ENCODE measurements at regions not wholly inside any gene's neighbourhood (a gene's known extent, or its start where the extent isn't known, plus 50 kb on each side); places are given as distances from the start of the nearest gene placed in this dataset.
"Not testable (repeated sequence)": the region's sequence is repeated elsewhere in the genome, so short reads cannot be mapped to it uniquely, and the experiment has no call there.

DNA sequence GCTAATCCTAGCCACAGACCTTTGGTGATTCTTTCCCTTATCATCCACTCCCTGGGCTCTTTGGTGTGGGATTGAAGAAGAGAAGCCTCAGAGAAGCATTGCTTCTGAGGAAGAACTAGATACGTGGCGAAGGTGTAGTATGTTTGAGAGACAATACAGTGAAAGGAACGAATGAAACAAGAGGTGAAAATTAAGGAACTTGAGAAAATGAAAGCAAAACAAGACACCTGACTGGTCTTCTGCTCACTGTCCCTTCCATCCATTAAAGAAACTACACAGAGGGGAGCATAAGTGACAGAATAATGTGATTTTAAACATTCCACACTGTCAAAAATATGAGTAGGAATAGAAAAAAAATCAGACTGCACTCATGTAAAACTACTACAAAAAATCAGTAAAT is 219.6 kb upstream of the NPSR1 start:
- Histone ChIP-seq H2AFZ (ENCODE audit: low read depth, low read length) (no peak overlapping the region), H3K4ac (ENCODE audit: low read depth in 1 of 2, low read length in 2 of 2) (no peak overlapping the region), H2BK120ac (ENCODE audit: low read depth, low read length) (no peak overlapping the region), H4K91ac (ENCODE audit: low read length) (no peak overlapping the region), H3K27me3 (ENCODE audit: control insufficient read depth in 1 of 2, insufficient read depth in 1 of 2, low read length in 2 of 2) (no peaks in the 10 kb centered on the region), H4K8ac (ENCODE audit: low read length) (no peak overlapping the region), H3K36me3 (ENCODE audit: control insufficient read depth in 1 of 2, insufficient read depth in 2 of 2, low read depth in 1 of 2, low read length in 2 of 2) (no peaks in the 10 kb centered on the region), H2AK5ac (ENCODE audit: low read length, severe bottlenecking) (no peak overlapping the region), H3K23ac (ENCODE audit: low read length in 2 of 2) (no peak overlapping the region), H2BK12ac (ENCODE audit: low read length in 2 of 2) (no peak overlapping the region), H3K4me2 (ENCODE audit: low read length, poor library complexity, severe bottlenecking) (no peak overlapping the region), H3K9me3 (ENCODE audit: control insufficient read depth, low read length) (no peaks in the 10 kb centered on the region), H3K4me3 (ENCODE audit: insufficient read depth in 1 of 2, low read depth in 1 of 2, low read length in 2 of 2) (no peak overlapping the region), H3K27ac (ENCODE audit: low read length, poor library complexity, severe bottlenecking) (no peak overlapping the region), H3K9ac (ENCODE audit: low read length) (no peak overlapping the region), H3K4me1 (ENCODE audit: control insufficient read depth, insufficient read depth, low read depth, low read length) (no peaks in the 10 kb centered on the region), H2BK5ac (ENCODE audit: low read depth, low read length, poor library complexity, severe bottlenecking) (no peak overlapping the region), H2BK15ac (ENCODE audit: low read depth, poor library complexity, severe bottlenecking) (no peak overlapping the region), H3K18ac (ENCODE audit: low read depth in 1 of 2, low read length in 2 of 2) (no peak overlapping the region), H3K79me1 (replicated peaks; ENCODE audit: low read length, poor library complexity, severe bottlenecking) (no peaks in the 10 kb centered on the region), H3K14ac (ENCODE audit: low read length in 2 of 2) (no peak overlapping the region)
- 92% methylated on average over 3 of the region's 3 CpGs for WGBS
- DNase-seq: no peak

DNA sequence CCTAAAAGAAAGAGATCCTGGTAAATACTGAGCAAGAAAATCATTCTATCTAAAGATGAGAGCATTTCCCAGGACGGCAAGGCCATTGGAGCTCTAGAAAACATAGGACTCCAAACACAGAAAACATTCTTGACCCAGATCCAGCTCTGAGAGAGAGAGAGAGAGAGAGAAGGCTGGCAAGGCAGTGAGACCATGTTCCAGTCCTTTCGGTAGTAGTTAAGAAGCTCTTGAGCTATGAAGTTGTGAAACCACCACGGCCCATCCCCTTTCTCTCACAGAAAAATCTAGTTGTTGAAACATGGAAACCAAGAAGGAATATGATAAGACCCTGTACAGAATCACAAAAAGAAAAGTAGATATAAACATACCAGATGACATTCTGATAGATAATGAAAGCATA is 212.4 kb upstream of the NPSR1 start:
- Histone ChIP-seq H2BK15ac (ENCODE audit: low read depth, poor library complexity, severe bottlenecking) (no peak overlapping the region), H3K14ac (ENCODE audit: low read length in 2 of 2) (no peak overlapping the region), H3K9me3 (ENCODE audit: control insufficient read depth, low read length) (no peaks in the 10 kb centered on the region), H3K4me3 (ENCODE audit: insufficient read depth in 1 of 2, low read depth in 1 of 2, low read length in 2 of 2) (no peak overlapping the region), H3K4ac (ENCODE audit: low read depth in 1 of 2, low read length in 2 of 2) (no peak overlapping the region), H2AFZ (ENCODE audit: low read depth, low read length) (no peak overlapping the region), H3K79me1 (replicated peaks; ENCODE audit: low read length, poor library complexity, severe bottlenecking) (no peaks in the 10 kb centered on the region), H3K18ac (ENCODE audit: low read depth in 1 of 2, low read length in 2 of 2) (no peak overlapping the region), H4K91ac (ENCODE audit: low read length) (no peak overlapping the region), H3K9ac (ENCODE audit: low read length) (no peak overlapping the region), H2BK5ac (ENCODE audit: low read depth, low read length, poor library complexity, severe bottlenecking) (no peak overlapping the region), H2AK5ac (ENCODE audit: low read length, severe bottlenecking) (no peak overlapping the region), H2BK12ac (ENCODE audit: low read length in 2 of 2) (no peak overlapping the region), H4K8ac (ENCODE audit: low read length) (no peak overlapping the region), H3K27me3 (ENCODE audit: control insufficient read depth in 1 of 2, insufficient read depth in 1 of 2, low read length in 2 of 2) (no peaks in the 10 kb centered on the region), H3K27ac (ENCODE audit: low read length, poor library complexity, severe bottlenecking) (no peak overlapping the region), H3K4me2 (ENCODE audit: low read length, poor library complexity, severe bottlenecking) (no peak overlapping the region), H3K36me3 (ENCODE audit: control insufficient read depth in 1 of 2, insufficient read depth in 2 of 2, low read depth in 1 of 2, low read length in 2 of 2) (no peaks in the 10 kb centered on the region), H3K4me1 (ENCODE audit: control insufficient read depth, insufficient read depth, low read depth, low read length) (no peaks in the 10 kb centered on the region), H2BK120ac (ENCODE audit: low read depth, low read length) (no peak overlapping the region), H3K23ac (ENCODE audit: low read length in 2 of 2) (no peak overlapping the region)
- 80% methylated on average over 1 of the region's 3 CpGs for WGBS
- DNase-seq: no peak

DNA sequence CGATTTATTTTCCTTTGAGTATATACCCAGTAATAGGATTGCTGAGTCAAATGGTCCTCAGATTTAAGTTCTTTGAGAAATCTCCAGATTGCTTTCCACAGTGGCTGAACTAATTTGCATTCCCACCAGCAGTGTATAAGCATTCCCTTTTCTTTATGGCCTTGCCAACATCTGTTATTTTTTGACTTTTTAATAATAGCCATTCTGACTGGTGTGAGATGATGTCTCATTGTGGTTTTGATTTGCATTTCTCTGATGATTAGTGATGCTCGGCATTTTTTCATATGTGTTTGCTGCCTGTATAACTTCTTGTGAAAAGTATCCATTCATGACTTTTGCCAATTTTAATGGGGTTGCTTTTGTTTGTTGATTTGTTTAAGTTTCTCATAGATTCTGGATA is 209.5 kb upstream of the NPSR1 start:
- H4K8ac ChIP-seq (ENCODE audit: low read length); H2AK5ac ChIP-seq (ENCODE audit: low read length, severe bottlenecking); H3K4me2 ChIP-seq (ENCODE audit: low read length, poor library complexity, severe bottlenecking); H4K91ac ChIP-seq (ENCODE audit: low read length); H2BK15ac ChIP-seq (ENCODE audit: low read depth, poor library complexity, severe bottlenecking); H3K4me1 ChIP-seq (ENCODE audit: control insufficient read depth, insufficient read depth, low read depth, low read length); H3K9me3 ChIP-seq (ENCODE audit: control insufficient read depth, low read length); H3K4me3 ChIP-seq (ENCODE audit: insufficient read depth in 1 of 2, low read depth in 1 of 2, low read length in 2 of 2); H2BK5ac ChIP-seq (ENCODE audit: low read depth, low read length, poor library complexity, severe bottlenecking); H3K27ac ChIP-seq (ENCODE audit: low read length, poor library complexity, severe bottlenecking); H2BK120ac ChIP-seq (ENCODE audit: low read depth, low read length); H3K36me3 ChIP-seq (ENCODE audit: control insufficient read depth in 1 of 2, insufficient read depth in 2 of 2, low read depth in 1 of 2, low read length in 2 of 2); H3K23ac ChIP-seq (ENCODE audit: low read length in 2 of 2); DNase-seq; H3K14ac ChIP-seq (ENCODE audit: low read length in 2 of 2); H3K27me3 ChIP-seq (ENCODE audit: control insufficient read depth in 1 of 2, insufficient read depth in 1 of 2, low read length in 2 of 2); H3K9ac ChIP-seq (ENCODE audit: low read length); H3K18ac ChIP-seq (ENCODE audit: low read depth in 1 of 2, low read length in 2 of 2); H3K4ac ChIP-seq (ENCODE audit: low read depth in 1 of 2, low read length in 2 of 2); H3K79me1 ChIP-seq (replicated peaks; ENCODE audit: low read length, poor library complexity, severe bottlenecking); H2BK12ac ChIP-seq (ENCODE audit: low read length in 2 of 2); H2AFZ ChIP-seq (ENCODE audit: low read depth, low read length): not testable (repeated sequence)
- 87% methylated on average over 1 of the region's 2 CpGs for WGBS

DNA sequence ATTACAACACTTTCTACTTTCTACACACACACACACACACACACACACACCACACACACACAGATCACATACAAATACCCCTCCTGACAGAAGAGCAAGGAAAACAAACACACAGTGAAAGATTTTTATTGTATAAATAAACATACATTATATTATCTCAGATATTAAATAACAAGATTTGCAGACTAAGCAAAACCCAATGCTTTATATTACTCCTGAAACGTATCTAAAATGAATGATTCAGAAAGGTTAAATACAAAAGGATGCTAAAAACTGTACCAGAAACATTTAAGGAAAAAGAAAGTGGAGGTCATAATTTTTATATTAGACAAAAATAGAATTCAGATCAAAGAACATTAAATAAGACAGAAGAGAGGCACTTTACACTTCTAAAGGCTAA is 208.3 kb upstream of the NPSR1 start:
- no peak overlapping the region for H3K14ac ChIP-seq (ENCODE audit: low read length in 2 of 2)
- H3K4me1 ChIP-seq (ENCODE audit: control insufficient read depth, insufficient read depth, low read depth, low read length): no peaks in the 10 kb centered on the region
- no peaks in the 10 kb centered on the region for H3K27me3 ChIP-seq (ENCODE audit: control insufficient read depth in 1 of 2, insufficient read depth in 1 of 2, low read length in 2 of 2)
- no peak overlapping the region for H2BK5ac ChIP-seq (ENCODE audit: low read depth, low read length, poor library complexity, severe bottlenecking)
- H2AK5ac ChIP-seq (ENCODE audit: low read length, severe bottlenecking): no peak overlapping the region
- no peak overlapping the region for H3K27ac ChIP-seq (ENCODE audit: low read length, poor library complexity, severe bottlenecking)
- H3K23ac ChIP-seq (ENCODE audit: low read length in 2 of 2): no peak overlapping the region
- no peak overlapping the region for H3K18ac ChIP-seq (ENCODE audit: low read depth in 1 of 2, low read length in 2 of 2)
- H2AFZ ChIP-seq (ENCODE audit: low read depth, low read length): no peak overlapping the region
- no peak overlapping the region for H4K8ac ChIP-seq (ENCODE audit: low read length)
- no peak overlapping the region for H3K9ac ChIP-seq (ENCODE audit: low read length)
- no peaks in the 10 kb centered on the region for H3K36me3 ChIP-seq (ENCODE audit: control insufficient read depth in 1 of 2, insufficient read depth in 2 of 2, low read depth in 1 of 2, low read length in 2 of 2)
- H3K9me3 ChIP-seq (ENCODE audit: control insufficient read depth, low read length): no peaks in the 10 kb centered on the region
- no peak overlapping the region for H2BK15ac ChIP-seq (ENCODE audit: low read depth, poor library complexity, severe bottlenecking)
- no peak overlapping the region for H2BK120ac ChIP-seq (ENCODE audit: low read depth, low read length)
- H3K4me2 ChIP-seq (ENCODE audit: low read length, poor library complexity, severe bottlenecking): no peak overlapping the region
- no peak overlapping the region for H4K91ac ChIP-seq (ENCODE audit: low read length)
- no peak overlapping the region for H3K4me3 ChIP-seq (ENCODE audit: insufficient read depth in 1 of 2, low read depth in 1 of 2, low read length in 2 of 2)
- H3K79me1 ChIP-seq (replicated peaks; ENCODE audit: low read length, poor library complexity, severe bottlenecking): no peaks in the 10 kb centered on the region
- no peak overlapping the region for H2BK12ac ChIP-seq (ENCODE audit: low read length in 2 of 2)
- no CpG with 5 or more reads among the region's 1 CpG for WGBS
- no peak for DNase-seq
- no peak overlapping the region for H3K4ac ChIP-seq (ENCODE audit: low read depth in 1 of 2, low read length in 2 of 2)

Data from mesenchymal stem cell (in vitro differentiated cells and primary cell).